ENCODE measurements at regions not wholly inside any gene's neighbourhood (a gene's known extent, or its start where the extent isn't known, plus 50 kb on each side); places are given as distances from the start of the nearest gene placed in this dataset.

- Histone ChIP-seq H3K9me3 (ENCODE audit: low read length) (no peaks in the 10 kb centered on the region), H3K4me1 (ENCODE audit: insufficient read depth, low read length) (no peaks in the 10 kb centered on the region), H3K4me3 (ENCODE audit: low read length) (no peak overlapping the region), H3K27me3 (ENCODE audit: insufficient read depth, low read length) (no peaks in the 10 kb centered on the region), H2AFZ (ENCODE audit: low read depth, low read length) (no peak overlapping the region), H3K36me3 (ENCODE audit: insufficient read depth, low read length) (no peaks in the 10 kb centered on the region)
These were observed 178.2 kb downstream of the IGLL1 start for GRCh38 chr22:23401910-23402274.

- Histone ChIP-seq H3K27me3 (ENCODE audit: insufficient read depth, low read length) (no peaks in the 10 kb centered on the region), H3K4me1 (ENCODE audit: insufficient read depth, low read length) (no peaks in the 10 kb centered on the region), H3K4me3 (ENCODE audit: low read length) (no peak overlapping the region), H3K9me3 (ENCODE audit: low read length) (no peaks in the 10 kb centered on the region), H2AFZ (ENCODE audit: low read depth, low read length) (no peak overlapping the region), H3K36me3 (ENCODE audit: insufficient read depth, low read length) (no peaks in the 10 kb centered on the region)
These were observed 178.8 kb downstream of the IGLL1 start for GRCh38 chr22:23401111-23401909.

DNA sequence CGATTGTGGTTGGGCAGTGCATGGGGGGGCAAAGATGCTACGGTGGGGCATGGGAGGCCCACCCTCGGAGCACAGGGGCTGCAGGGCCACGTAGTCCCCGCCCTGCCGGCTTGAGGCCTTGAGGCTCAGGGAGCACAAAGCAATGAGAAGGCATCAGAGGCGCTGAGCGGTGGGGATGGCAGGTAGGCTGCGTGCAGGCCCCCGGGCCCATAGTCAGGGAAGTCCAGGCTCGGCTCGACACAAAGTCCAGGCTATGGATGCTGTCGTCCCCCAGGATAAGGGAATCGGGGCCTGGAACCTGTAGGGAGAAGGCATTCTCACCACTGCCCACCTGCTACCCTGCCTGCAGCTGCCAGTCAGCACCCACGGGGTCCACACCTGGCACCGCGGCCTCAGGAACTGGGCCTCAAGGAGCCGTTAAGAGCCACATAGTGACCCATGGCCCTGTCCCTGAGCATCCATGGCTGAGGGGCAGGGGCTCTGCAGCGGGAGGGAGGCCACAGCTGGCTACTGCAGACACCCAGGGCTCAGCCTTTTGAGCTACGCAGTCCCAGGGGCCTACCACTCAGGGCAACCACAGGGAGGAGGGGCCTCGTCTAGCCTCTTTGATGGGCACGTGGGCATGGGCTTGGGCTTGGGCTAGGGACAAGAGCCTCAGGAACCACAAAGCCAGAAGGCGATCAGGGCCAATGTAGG lies 179.7 kb downstream of the IGLL1 start:
- H3K36me3 ChIP-seq (ENCODE audit: insufficient read depth, low read length): no peaks in the 10 kb centered on the region
- H3K4me1 ChIP-seq (ENCODE audit: insufficient read depth, low read length): no peaks in the 10 kb centered on the region
- H3K27me3 ChIP-seq (ENCODE audit: insufficient read depth, low read length): no peaks in the 10 kb centered on the region
- no peaks in the 10 kb centered on the region for H3K9me3 ChIP-seq (ENCODE audit: low read length)
- no peak overlapping the region for H2AFZ ChIP-seq (ENCODE audit: low read depth, low read length)
- no peak overlapping the region for H3K4me3 ChIP-seq (ENCODE audit: low read length)

- Histone ChIP-seq H3K9me3 (ENCODE audit: low read length) (no peaks in the 10 kb centered on the region), H3K27me3 (ENCODE audit: insufficient read depth, low read length) (no peaks in the 10 kb centered on the region), H2AFZ (ENCODE audit: low read depth, low read length) (no peak overlapping the region), H3K4me3 (ENCODE audit: low read length) (no peak overlapping the region), H3K36me3 (ENCODE audit: insufficient read depth, low read length) (no peaks in the 10 kb centered on the region), H3K4me1 (ENCODE audit: insufficient read depth, low read length) (no peaks in the 10 kb centered on the region)
These were observed 180.5 kb downstream of the IGLL1 start for GRCh38 chr22:23399367-23400285.

DNA sequence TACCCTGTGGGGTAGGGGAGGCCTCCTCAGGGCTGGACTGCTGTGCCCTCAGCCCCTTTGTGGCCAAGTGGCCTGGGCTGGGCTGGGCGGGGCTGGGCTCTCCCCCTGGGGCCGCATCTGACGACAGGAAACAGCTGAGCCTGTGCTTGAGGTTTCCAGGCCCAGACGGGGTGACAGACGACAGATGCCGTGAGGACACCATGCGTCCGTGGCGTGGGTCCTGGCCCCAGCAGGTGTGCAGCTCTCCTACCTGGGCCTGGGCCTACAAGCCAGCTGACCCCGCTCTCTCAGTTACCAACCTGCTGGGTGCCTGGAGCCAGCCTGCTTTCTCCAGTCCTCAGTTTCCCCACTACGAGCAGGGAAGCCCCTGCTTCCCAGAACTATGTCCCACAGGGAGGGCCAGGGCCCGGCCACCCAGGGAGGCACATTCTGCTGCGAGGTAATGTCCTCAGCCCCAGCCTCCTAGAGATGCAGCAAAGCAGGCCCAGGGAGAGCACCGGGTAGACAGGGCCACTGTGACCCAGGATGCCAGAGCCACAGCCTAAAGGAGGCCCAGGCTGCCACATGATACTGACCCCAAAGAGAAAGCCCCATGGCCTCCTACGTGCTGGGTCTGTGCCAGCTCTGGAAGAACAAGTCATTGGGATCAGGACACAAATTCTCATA lies 181.3 kb downstream of the IGLL1 start:
- no peaks in the 10 kb centered on the region for H3K36me3 ChIP-seq (ENCODE audit: insufficient read depth, low read length)
- H2AFZ ChIP-seq (ENCODE audit: low read depth, low read length): no peak overlapping the region
- H3K9me3 ChIP-seq (ENCODE audit: low read length): no peaks in the 10 kb centered on the region
- H3K4me1 ChIP-seq (ENCODE audit: insufficient read depth, low read length): no peaks in the 10 kb centered on the region
- H3K4me3 ChIP-seq (ENCODE audit: low read length): no peak overlapping the region
- H3K27me3 ChIP-seq (ENCODE audit: insufficient read depth, low read length): no peaks in the 10 kb centered on the region

GRCh38 chr22:23397613-23398567 lies 182.2 kb downstream of the IGLL1 start:
- Histone ChIP-seq H3K4me1 (ENCODE audit: insufficient read depth, low read length) (no peaks in the 10 kb centered on the region), H2AFZ (ENCODE audit: low read depth, low read length) (no peak overlapping the region), H3K4me3 (ENCODE audit: low read length) (no peak overlapping the region)

GRCh38 chr22:23397008-23397612 lies 183.0 kb downstream of the IGLL1 start:
- no peaks in the 10 kb centered on the region for H3K36me3 ChIP-seq (ENCODE audit: insufficient read depth, low read length)
- no peaks in the 10 kb centered on the region for H3K27me3 ChIP-seq (ENCODE audit: insufficient read depth, low read length)
- H3K9me3 ChIP-seq (ENCODE audit: low read length): no peaks in the 10 kb centered on the region
- no peaks in the 10 kb centered on the region for H3K4me1 ChIP-seq (ENCODE audit: insufficient read depth, low read length)
- H2AFZ ChIP-seq (ENCODE audit: low read depth, low read length): no peak overlapping the region
- no peak overlapping the region for H3K4me3 ChIP-seq (ENCODE audit: low read length)

More at GRCh38 chr22:23397613-23398567, 182.2 kb downstream of the IGLL1 start:
- no peaks in the 10 kb centered on the region for H3K27me3 ChIP-seq (ENCODE audit: insufficient read depth, low read length)
- no peaks in the 10 kb centered on the region for H3K36me3 ChIP-seq (ENCODE audit: insufficient read depth, low read length)
- no peaks in the 10 kb centered on the region for H3K9me3 ChIP-seq (ENCODE audit: low read length)

- Histone ChIP-seq H3K36me3 (ENCODE audit: insufficient read depth, low read length) (no peaks in the 10 kb centered on the region), H3K4me3 (ENCODE audit: low read length) (no peak overlapping the region), H2AFZ (ENCODE audit: low read depth, low read length) (no peak overlapping the region), H3K9me3 (ENCODE audit: low read length) (no peaks in the 10 kb centered on the region), H3K27me3 (ENCODE audit: insufficient read depth, low read length) (no peaks in the 10 kb centered on the region), H3K4me1 (ENCODE audit: insufficient read depth, low read length) (no peaks in the 10 kb centered on the region)
These were observed 183.6 kb downstream of the IGLL1 start for GRCh38 chr22:23396362-23397007.

DNA sequence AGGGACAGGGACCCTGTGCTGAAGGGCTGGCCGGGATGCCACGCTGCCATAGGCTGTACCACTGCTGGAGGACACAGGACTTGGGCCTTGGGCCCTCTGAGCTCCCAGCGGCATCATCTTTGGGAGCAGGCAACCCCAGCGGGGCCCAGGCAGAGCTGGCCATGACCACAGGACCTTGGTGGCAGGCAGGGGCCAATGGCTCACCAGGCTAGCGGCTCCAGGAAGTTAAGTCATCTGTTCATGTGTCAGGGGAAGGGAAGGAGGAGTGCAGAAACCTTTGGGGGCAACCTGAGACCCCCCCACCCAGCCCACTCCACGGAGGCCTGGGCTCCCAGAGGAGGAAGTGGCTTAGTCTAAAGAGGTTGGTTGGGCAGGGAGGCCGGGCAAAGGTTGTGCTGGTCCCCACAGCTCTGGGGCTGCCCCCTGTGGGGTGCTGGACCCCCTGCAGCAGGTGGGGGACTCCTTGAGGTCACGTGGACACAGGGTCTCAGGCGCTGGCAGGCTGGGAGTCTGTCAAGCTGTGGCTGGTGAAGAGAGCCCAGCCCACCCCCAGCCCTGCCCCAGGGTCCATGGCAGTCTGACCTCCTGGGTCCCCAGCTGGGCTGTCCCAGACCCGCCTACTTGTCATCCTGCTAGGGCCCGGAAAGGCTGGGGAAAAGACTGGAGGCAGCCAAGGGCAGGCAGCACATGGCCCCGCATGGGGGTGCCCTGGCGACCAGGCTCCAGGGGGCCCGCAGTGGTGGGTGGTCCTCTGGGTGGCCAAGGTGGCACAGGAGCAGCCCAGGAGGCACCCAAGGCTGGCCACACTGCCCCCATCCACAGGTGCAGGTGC lies 184.3 kb downstream of the IGLL1 start:
- H3K27me3 ChIP-seq (ENCODE audit: insufficient read depth, low read length): no peaks in the 10 kb centered on the region
- H3K4me1 ChIP-seq (ENCODE audit: insufficient read depth, low read length): no peaks in the 10 kb centered on the region
- no peak overlapping the region for H2AFZ ChIP-seq (ENCODE audit: low read depth, low read length)
- H3K9me3 ChIP-seq (ENCODE audit: low read length): no peaks in the 10 kb centered on the region
- H3K4me3 ChIP-seq (ENCODE audit: low read length): no peak overlapping the region
- no peaks in the 10 kb centered on the region for H3K36me3 ChIP-seq (ENCODE audit: insufficient read depth, low read length)

GRCh38 chr22:23394525-23395326 lies 185.4 kb downstream of the IGLL1 start:
- Histone ChIP-seq H3K4me1 (ENCODE audit: insufficient read depth, low read length) (no peaks in the 10 kb centered on the region), H3K27me3 (ENCODE audit: insufficient read depth, low read length) (no peaks in the 10 kb centered on the region), H2AFZ (ENCODE audit: low read depth, low read length) (no peak overlapping the region), H3K4me3 (ENCODE audit: low read length) (no peak overlapping the region), H3K36me3 (ENCODE audit: insufficient read depth, low read length) (no peaks in the 10 kb centered on the region), H3K9me3 (ENCODE audit: low read length) (no peaks in the 10 kb centered on the region)

Measured in neuron (in vitro differentiated cells).